H1 (cell line): ENCODE measurements at regions not wholly inside any gene's neighbourhood (a gene's known extent, or its start where the extent isn't known, plus 50 kb on each side); places are given as distances from the start of the nearest gene placed in this dataset.

Experiments
- BACH1 ChIP-seq: IDR thresholded peaks from 2 replicates; pipeline ENCODE4 v1.6.1; 2012; ENCODE audit warnings: low read length, improper control_type of control experiment
- CHD7 ChIP-seq: fragments of 300-600 bp; sonication (generic); IDR thresholded peaks from 2 replicates; pipeline ENCODE4 v1.7.1; 2012; ENCODE audit warnings: low read length, moderate library complexity, mild to moderate bottlenecking, inconsistent platforms; ENCODE audit not compliant: insufficient replicate concordance
- EP300 ChIP-seq, 2 experiments: IDR thresholded peaks; 1 replicate in 1 of 2; 2 replicates in 1 of 2; pipeline ENCODE4 v1.6.1; 2011 to 2012; ENCODE audit warnings: low read depth in 2 of 2, low read length in 2 of 2, mild to moderate bottlenecking in 2 of 2, borderline replicate concordance in 1 of 2, inconsistent platforms in 1 of 2, moderate library complexity in 1 of 2
- EZH2 ChIP-seq: fragments of 200-600 bp; sonication (generic); IDR thresholded peaks from 2 replicates; pipeline ENCODE4 v1.7.1; 2012; ENCODE audit warnings: low read depth, mild to moderate bottlenecking, moderate library complexity, low read length, inconsistent platforms; ENCODE audit not compliant: severe bottlenecking
- PHF8 ChIP-seq: fragments of 200-600 bp; sonication (generic); conservative IDR thresholded peaks from 2 replicates; pipeline ENCODE4 v1.7.1; 2012; ENCODE audit warnings: low read depth, mild to moderate bottlenecking, inconsistent platforms, low read length, moderate library complexity
- TAF1 ChIP-seq: IDR thresholded peaks from 2 replicates; pipeline ENCODE4 v1.6.1; 2011; ENCODE audit warnings: mild to moderate bottlenecking, low read depth, low read length

- no peak for TF ChIP-seq TAF1
- no peak for TF ChIP-seq CHD7
- TF ChIP-seq EZH2, result no peak
- no peak for TF ChIP-seq PHF8
- no peak for TF ChIP-seq BACH1
- TF ChIP-seq EP300 (IDR thresholded peaks at IDR 0.05; ENCODE audit: borderline replicate concordance in 1 of 2, low read depth in 2 of 2, low read length in 2 of 2), result no peak
- TF ChIP-seq, all 59 proteins: peak for 0
Measured at GRCh38 chr6:139525415-139525814, 151.0 kb upstream of the CITED2 start (continued).
